HG03432 (cell line): ENCODE measurements at regions not wholly inside any gene's neighbourhood (a gene's known extent, or its start where the extent isn't known, plus 50 kb on each side); places are given as distances from the start of the nearest gene placed in this dataset.

ENCODE experiments used
- ATAC-seq: cut with Tn5 transposase; IDR thresholded peaks from one replicate; pipeline ENCODE4 v1.9.1; 2021; ENCODE audit warnings: mild to moderate bottlenecking, moderate library complexity; ENCODE audit not compliant: unreplicated experiment

DNA sequence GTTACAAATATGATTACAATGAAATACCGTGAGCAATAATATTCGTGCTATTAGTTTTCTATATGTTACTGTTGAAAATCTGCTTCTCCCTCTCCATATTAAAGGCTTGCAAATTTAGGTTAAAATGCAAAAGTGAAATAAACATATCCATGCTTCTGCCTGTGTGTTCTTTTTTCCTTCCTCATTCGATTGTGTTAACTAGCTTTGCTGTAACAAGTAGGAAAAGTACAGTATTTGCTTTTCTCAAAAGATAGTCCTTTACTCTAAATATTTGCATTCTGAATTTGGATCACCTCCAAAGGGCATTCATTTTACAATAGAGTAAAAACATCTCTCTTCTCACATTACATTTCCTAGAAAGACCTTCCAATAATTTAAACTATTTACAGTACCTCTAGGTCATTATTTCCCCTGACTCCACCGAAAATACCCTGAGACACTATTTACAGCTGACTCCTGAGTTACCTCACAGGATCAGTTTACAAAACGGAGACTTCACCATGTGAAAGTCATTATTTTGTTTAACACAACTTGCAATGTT is 835.0 kb upstream of the FANCL start:
- no peak for ATAC-seq

DNA sequence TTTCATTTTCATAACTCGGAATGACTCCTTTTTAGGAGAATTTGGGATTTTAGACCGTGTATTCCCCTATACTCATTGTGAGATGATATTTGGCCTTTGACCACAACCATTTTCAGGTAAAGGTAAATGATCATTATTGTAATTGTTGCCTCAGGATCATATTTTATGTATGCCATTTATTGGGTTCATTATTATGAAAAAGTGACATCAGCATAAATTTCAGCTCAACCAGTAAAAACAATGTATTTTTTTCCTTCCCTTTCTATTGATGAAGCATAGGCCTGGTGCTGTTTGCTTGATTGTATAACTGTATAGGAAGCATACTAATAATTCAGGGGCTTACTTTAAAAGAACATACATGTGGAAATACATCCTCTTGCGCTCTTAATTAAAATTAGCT is 832.9 kb upstream of the FANCL start:
- no peak for ATAC-seq

DNA sequence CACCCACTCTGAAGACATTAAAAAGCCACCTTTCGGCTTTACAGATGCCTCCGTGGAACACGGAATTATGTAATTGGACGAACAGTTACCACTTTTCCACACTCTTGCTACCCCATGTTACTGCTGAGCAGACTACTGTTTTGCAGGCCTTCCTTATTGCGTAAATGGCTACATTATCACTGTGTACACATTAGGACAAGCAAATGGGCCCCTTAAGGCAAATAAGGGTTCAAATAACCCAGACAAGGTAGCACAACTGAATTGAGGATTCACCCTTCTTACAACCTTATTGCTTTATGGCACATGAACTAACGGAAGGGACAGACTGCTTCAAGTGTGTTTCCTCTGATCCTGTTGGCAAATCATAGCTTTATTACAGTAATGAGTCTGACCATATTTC is 832.2 kb upstream of the FANCL start:
- ATAC-seq = no peak

- ATAC-seq = no peak
These were observed 827.1 kb upstream of the FANCL start for GRCh38 chr2:59068255-59068654.

GRCh38 chr2:59066787-59067399 is 825.8 kb upstream of the FANCL start:
- no peak for ATAC-seq

GRCh38 chr2:59047373-59047995 is 806.4 kb upstream of the FANCL start:
- no peak for ATAC-seq

- no peak for ATAC-seq
These were observed 805.6 kb upstream of the FANCL start for GRCh38 chr2:59046401-59047372.

DNA sequence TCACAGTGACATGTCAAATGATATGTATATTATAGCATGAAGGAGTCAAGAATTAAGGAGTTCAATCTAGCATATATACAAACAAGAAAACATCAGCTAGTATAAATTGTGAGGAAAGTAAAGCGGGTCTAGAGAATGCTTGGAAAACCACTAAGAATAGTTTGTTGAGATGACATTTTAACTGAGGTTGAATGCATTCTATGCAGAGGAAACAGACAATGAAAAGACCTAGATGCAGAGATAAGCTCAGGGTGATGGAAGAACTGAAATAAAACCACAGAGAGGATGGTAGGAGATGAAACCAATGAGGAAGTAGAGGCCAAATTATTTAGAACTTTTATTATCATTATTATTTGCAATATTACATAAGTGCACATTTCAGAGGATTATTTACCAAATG is 803.6 kb upstream of the FANCL start:
- no peak for ATAC-seq

DNA sequence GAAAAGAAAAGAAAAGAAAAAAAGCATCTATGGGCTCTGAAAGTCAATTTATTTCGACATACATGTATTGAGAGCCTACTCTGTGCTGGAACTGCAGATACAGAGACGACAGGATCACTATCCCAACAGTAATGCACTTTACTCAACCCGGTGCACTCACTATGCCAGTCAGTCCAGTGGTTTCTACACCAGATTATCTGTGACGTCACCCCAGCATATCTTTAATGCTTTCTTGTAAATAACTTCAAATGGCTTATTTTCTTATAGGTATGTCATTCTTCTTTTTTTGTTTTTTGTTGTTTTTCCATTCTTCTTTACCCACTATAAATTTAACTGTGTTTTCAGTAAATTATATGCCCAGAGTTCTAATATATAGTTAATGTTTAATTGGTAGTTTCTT is 800.0 kb upstream of the FANCL start:
- no peak for ATAC-seq

- ATAC-seq = no peak
These were observed 793.7 kb upstream of the FANCL start for GRCh38 chr2:59034837-59035236.

GRCh38 chr2:59034106-59034505 is 793.0 kb upstream of the FANCL start:
- ATAC-seq = no peak

DNA sequence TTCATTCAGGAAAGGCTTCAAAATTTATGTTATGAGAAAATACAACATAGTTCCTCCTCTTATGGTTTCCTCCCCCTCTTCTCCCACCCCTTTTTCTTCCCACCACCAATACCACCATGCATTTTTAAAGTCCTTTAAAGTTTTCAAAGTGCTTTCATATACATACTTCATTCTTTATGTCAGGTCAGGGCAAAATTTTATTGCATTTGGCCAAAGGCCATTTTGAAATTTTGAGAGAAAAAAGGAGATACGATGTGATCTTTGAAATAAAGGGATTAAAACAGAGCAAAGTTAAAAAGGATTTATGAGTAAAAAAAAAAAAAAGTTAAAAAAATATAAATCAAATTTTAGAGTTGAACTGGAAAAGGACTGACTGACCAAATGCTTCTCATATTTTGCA is 792.5 kb upstream of the FANCL start:
- no peak for ATAC-seq

- no peak for ATAC-seq
These were observed 791.4 kb upstream of the FANCL start for GRCh38 chr2:59032499-59032898.

GRCh38 chr2:59029058-59029457 is 787.9 kb upstream of the FANCL start:
- ATAC-seq = no peak

DNA sequence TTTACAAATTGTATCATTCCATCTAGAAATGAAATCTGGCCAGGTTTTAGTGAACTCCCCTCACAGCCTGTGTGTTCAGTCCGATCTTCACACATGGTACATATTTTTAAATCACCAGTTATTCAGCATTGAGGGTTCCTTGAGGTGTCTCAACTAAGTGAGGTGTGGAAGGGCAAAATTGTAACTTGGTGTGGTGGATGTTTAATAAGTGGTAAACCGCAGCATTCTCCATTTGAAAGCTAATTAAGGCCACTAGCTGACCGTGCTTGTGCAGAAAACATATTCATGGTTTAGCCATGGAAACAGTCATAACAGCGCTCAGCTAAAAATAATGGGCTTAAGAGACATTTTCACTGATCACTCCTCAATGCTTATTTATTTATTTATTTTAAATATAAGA is 786.2 kb upstream of the FANCL start:
- ATAC-seq = no peak

DNA sequence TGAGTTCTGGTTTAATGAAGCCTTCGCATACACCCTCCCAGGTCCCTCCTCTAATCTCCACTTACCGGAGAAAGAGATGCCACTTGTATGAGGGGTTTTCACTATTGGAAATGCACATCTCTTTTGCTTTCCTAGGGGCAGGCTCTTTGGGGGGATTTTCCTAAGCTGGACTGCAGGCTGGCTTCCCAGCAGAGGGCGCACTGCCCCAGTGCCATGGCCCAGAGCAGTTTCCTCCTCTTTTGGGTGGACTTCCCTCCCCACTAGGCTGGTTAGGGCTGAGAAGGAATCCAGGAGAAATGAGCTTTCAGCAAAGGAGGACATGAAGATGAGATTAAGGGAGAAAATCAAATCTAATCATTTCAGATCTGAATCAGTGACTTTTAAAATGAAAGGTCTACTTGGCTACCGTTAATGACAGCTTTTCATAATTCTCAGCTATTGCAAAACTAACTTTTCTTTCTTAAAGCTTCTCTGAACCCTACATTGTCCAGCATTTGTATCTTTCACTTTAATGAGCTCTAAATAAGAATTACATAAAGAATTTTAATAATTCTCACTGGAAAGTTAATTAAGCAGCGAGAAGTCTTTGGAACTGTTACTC is 784.1 kb upstream of the FANCL start:
- peak; percentile 83 for ATAC-seq

- ATAC-seq = no peak
These were observed 780.7 kb upstream of the FANCL start for GRCh38 chr2:59021786-59022185.

DNA sequence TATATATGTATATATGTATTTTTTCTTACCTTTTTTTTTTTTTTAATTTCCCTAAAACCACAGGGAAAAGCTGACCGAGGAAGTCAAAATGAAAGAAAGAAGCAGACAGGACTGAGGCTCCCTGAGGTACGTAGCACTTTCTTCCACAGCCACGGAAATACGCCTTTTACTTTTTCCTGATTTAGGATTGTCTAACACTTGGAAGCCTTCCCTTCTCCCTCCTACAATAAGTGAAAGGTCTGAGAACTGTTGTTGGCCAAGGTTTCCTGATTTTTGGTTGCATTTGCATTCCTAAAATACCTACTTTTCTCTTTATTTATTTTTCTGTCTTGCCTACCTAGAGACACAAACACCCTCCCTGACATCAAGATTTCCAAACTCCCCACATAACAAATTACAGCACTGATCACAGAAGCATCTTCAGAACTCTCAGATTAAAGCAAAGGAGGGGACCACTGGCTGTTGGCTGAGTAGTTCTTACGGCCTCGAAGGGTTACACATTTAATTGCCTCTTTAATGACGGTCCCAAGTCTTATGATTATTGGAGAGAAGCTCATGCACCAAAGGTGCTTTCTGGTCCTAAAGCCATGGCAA is 778.5 kb upstream of the FANCL start:
- ATAC-seq = no peak

- no peak for ATAC-seq
These were observed 777.6 kb upstream of the FANCL start for GRCh38 chr2:59018737-59019136.

GRCh38 chr2:59015027-59015426 is 773.9 kb upstream of the FANCL start:
- ATAC-seq = no peak

GRCh38 chr2:59012971-59013370 is 771.8 kb upstream of the FANCL start:
- no peak for ATAC-seq
